ENCODE measurements at regions not wholly inside any gene's neighbourhood (a gene's known extent, or its start where the extent isn't known, plus 50 kb on each side); places are given as distances from the start of the nearest gene placed in this dataset.

- FAIRE-seq: no peak
- intact Hi-C loops (cut with micrococcal nuclease): no loop called here
- CTCF ChIA-PET (ENCODE audit: low intra/inter-chr PET ratio): no interaction called here
- TF ChIP-seq ZNF518B (CRISPR knock-in tag; IDR thresholded peaks at IDR 0.05) (no peak), CTBP1 (IDR thresholded peaks at IDR 0.05; ENCODE audit: borderline replicate concordance) (no peak), HMGN3 (IDR thresholded peaks at IDR 0.05; ENCODE audit: borderline replicate concordance, extremely low read depth, insufficient read length, low read depth, low read length) (no peak), MTA1 (IDR thresholded peaks at IDR 0.05; ENCODE audit: borderline replicate concordance) (no peak), ZNF12 (CRISPR knock-in tag; IDR thresholded peaks at IDR 0.05) (no peak), RERE (CRISPR knock-in tag; IDR thresholded peaks at IDR 0.05; ENCODE audit: borderline replicate concordance) (no peak), ZNF436 (CRISPR knock-in tag; IDR thresholded peaks at IDR 0.05) (no peak), ZFP1 (CRISPR knock-in tag; IDR thresholded peaks at IDR 0.05) (no peak)
- TF ChIP-seq, protein P1, sequence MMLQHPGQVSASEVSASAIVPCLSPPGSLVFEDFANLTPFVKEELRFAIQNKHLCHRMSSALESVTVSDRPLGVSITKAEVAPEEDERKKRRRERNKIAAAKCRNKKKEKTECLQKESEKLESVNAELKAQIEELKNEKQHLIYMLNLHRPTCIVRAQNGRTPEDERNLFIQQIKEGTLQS (IDR thresholded peaks at IDR 0.05): no peak
- TF ChIP-seq, protein P1 (CRISPR knock-in tag; conservative IDR thresholded peaks at IDR 0.05): no peak
Observed at GRCh38 chr13:23018143-23018542, 162.6 kb upstream of the SGCG start.

More at GRCh38 chr13:23018143-23018542, 162.6 kb upstream of the SGCG start:
- Histone ChIP-seq H3K9me3 (replicated peaks; ENCODE audit: control insufficient read depth, insufficient read depth, low read depth, low read length) (no peaks in the 10 kb centered on the region), H4K20me1 (replicated peaks; ENCODE audit: control insufficient read depth, insufficient read depth, low read length) (no peaks in the 10 kb centered on the region), H2AFZ (ENCODE audit: low read depth, low read length) (no peak overlapping the region), H3K27me3 (ENCODE audit: control insufficient read depth in 2 of 2, insufficient read depth in 2 of 2, low read length in 2 of 2) (no peaks in the 10 kb centered on the region; a peak in 3 of 5 replicates), H3K9ac (ENCODE audit: insufficient read depth in 1 of 2, low read depth in 2 of 2, low read length in 2 of 2) (no peak overlapping the region), H3K9me1 (ENCODE audit: control insufficient read depth, insufficient read depth, low read length) (no peaks in the 10 kb centered on the region), H3K79me2 (ENCODE audit: control insufficient read depth, insufficient read depth, low read length) (no peaks in the 10 kb centered on the region), H3K4me1 (replicated peaks in 1 of 2; ENCODE audit: control insufficient read depth in 2 of 2, insufficient read depth in 2 of 2, low read length in 2 of 2) (no peaks in the 10 kb centered on the region), H3K4me2 (ENCODE audit: insufficient read depth, low read length) (no peak overlapping the region), H3K4me3 (no peak overlapping the region), H3K36me3 (ENCODE audit: control insufficient read depth, insufficient read depth, low read length) (no peaks in the 10 kb centered on the region), H3K27ac (ENCODE audit: extremely low read depth, low read depth, low read length) (no peak overlapping the region)
- 3% methylated on average over 3 of the region's 3 CpGs for WGBS (ENCODE audit: insufficient coverage, low coverage, missing lambda C conversion rate)
- in situ Hi-C loops (cut with MboI): no loop called here
- no peak for ATAC-seq
- BruUV-seq (replicated peaks): no TSS peak
- POLR2A ChIA-PET: no interaction called here
- DNase-seq (ENCODE audit: extremely low read depth in 1 of 4, low spot score in 3 of 4): no peak
